NCI-H187 (cell line): ENCODE measurements at regions not wholly inside any gene's neighbourhood (a gene's known extent, or its start where the extent isn't known, plus 50 kb on each side); places are given as distances from the start of the nearest gene placed in this dataset.

Source experiments
- DNase-seq, 2 experiments: peaks; one replicate each; lab custom pipeline; 2025; lab: John Stamatoyannopoulos, UW

DNA sequence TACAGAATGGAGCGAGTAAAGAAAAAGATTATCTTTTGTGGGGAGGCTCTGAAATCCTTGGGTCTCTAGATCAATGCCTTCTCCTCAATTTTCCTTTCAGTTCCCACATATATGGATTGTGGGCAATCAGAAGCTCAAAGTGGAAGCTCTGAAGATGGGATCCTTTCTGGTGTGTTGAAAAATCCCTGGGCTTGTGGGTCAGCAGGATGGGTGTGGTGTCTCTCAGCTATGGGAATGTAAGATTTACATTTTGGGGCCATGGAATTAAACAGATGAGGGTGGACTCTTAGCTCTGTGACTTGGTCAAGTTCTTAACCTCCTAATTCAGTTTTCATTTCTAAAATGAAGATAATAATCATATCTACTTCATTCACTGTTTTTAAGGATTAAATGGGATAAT, 231.9 kb upstream of the CA10 start:
- DNase-seq = no peak

DNA sequence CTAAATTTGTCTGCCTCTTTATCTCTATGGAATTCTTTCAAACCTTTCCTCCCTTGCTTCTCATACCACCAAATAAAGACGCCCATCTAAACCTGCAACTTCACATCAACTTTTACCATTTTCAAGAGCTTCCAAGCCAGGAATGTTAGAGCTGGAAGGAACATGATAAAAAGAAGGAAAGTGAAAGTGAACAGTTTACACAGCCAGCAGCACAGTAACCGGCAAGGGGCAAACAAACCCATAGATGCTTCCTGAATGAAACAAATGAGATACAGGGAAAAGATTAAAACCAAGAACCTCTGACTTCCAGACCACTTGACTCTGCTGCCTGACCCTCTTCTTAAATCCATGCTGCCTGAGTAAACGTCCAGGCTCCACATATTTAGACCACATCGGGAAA, 231.1 kb upstream of the CA10 start:
- DNase-seq = no peak

DNA sequence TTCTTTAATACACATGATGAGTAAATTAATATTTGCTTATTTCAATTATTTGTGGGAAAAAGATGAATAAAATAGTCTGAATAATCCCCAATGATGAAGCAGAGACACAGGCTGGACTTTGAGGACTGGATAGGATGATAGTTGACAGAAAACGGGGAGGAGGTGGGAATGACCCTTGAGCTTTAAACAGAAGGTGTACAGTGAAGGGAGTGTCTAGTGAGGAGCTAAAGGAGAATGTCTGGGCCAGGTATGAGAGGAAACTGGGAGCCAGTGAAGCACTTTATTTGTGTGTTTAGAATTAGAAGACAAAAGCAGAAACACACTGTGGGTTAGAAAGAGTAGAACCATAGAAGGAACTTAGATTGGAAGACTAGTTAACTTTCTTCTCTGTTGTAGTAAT, 230.4 kb upstream of the CA10 start:
- no peak for DNase-seq

DNA sequence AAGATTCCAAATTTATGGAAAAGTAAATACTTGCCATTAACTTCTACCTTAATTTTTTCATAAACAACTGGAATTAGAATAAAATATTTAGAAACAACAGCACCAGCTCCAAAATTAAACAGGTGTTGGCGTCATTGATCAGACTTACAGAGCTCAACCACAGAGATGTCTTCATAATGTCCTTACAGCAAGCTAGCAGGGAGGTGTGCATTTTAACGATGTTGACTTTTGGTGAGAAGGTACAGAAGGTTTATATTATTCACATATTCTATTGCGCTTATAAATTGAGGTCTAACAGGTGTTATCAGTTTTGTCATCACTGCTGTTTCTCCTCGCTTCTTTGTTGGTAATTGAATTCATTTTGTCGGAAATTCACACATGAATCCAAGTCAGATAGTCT, 226.2 kb upstream of the CA10 start:
- no peak for DNase-seq

DNA sequence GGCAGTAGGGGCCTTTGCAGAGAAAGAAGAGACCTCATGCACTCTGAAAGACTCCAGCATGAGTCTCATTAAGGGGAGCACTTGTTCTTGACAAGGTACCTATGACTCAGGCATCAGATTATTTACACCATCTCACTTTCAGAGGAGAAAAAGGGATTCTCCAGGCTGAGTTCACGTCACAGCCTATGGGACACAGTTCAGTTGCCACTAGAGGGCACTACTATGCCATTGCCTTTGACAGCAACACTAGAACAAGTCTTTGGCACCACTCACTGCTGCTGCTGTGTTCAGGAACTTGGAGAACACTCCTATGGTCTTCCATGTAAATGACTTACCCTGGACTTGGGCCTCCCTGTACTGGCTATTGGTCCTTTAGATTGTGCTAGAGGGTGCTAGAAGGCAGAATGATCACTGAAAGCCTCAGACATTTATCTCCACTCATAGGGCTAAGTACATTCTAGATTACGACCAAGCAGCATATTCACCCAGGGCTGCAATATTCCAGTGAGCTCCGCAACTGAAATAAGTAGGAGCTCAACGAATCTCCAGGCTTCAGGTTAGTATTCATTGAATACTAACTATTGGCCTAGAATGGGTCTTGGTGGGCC, 225.1 kb upstream of the CA10 start:
- DNase-seq = peak in 1 of 2 experiments; percentile 55

DNA sequence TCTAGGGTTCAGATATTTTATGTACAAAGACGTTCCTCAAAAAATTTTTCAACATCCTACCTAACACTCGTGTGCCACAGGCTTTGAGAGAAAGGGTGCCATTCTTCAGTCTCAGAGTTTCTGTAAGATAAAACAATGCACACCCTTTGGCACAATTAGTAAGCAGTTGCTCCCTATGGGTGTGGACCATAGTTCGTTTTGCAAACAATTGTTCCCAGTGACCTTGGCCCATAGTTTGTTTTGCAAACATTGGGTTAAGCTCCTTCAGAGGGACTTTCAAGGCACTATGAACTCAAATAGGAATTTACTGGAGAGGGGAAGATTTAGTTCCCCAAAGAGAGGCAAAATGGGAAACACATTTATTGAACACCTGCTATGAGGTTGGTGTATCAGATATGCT, 220.3 kb upstream of the CA10 start:
- no peak for DNase-seq

DNA sequence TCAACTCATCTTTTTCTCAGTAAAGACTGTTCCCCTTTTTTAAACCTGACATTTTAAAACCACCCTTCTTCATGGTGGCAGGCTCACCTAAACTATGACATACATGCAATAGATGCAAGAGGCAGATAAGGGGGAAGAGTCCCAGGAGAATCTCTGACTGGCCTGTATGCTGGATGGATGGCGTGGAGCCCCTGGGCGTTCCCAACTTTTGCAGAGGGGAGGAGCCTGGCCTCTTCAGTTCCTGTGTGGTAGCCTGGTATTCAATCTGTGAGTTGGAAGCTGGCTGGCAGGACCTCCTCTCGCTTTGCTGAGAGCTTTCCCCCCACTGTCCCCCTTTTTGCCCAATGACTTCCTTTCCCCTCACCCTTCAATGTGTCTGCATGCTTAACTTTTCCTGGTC, 217.6 kb upstream of the CA10 start:
- no peak for DNase-seq

DNA sequence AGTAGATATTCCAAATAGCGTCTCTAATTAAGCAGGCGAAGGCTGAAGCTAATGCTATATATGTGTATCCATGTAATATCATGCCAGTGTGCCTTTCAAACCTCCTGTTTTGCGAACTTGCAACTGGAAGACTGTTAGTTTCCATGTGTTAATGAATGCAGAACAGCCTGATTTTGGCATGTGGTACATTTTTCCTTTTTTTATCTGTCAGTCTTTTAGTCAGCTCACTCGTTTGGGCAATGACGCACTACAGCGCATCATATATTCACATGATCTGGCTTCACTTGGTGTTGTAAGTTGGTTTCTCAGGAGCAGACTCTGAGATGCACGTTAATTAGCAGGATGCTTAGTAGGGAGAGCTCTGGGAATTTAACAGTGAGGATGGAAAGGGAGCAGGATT, 210.4 kb upstream of the CA10 start:
- no peak for DNase-seq

DNA sequence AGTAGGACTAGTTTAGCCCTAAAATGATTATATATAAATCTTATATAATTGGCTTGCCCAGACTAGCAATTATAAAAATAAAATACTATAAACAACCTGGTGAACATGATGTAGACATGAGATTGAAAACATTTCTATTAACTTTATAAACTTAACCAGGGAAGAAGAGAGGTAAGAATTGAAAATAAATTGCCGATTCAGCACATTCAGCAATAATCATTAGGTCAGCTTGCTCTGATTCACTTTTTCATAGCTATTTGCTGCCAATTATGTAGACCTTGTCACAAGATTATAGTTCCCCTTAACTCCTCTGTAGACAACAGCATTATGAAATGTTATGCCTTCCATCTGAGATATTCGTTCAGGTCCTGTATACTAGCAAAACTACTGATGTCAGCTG, 199.3 kb upstream of the CA10 start:
- no peak for DNase-seq

DNA sequence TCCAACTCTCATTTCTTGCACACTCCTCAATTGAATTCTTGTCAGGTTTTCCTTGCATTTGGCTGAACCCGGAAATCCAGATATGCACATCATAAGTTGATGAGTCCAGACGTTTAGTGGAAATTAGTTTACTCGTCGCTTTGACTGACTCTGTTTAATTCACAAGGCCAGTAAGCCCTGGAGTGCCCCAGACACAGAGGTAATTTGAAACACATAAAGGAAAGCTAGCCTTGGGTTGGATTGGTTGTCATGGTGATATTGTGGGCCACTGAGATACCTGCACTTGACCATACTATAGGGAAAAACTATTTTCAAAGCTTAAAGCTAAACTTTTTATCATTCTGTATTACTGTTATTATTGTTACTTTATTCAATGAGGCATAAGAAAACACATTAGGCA, 178.3 kb upstream of the CA10 start:
- DNase-seq = no peak

DNA sequence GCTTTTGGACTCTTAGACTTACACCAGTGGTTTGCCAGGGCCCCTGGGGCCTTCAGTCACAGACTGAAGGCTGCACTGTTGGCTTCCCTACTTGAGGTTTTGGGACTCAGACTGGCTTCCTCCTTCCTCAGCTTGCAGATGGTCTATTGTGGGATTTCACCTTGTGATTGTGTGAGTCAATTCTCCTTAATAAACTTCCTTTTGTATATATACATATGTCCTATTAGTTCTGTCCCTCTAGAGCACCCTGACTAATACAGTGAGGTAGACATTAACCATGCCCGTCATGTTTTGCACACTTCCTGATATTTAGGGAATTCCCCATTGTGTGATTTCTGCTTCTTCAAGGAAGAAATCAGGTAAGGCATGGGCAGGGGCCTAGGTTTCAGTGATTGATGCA, 147.8 kb upstream of the CA10 start:
- no peak for DNase-seq

DNA sequence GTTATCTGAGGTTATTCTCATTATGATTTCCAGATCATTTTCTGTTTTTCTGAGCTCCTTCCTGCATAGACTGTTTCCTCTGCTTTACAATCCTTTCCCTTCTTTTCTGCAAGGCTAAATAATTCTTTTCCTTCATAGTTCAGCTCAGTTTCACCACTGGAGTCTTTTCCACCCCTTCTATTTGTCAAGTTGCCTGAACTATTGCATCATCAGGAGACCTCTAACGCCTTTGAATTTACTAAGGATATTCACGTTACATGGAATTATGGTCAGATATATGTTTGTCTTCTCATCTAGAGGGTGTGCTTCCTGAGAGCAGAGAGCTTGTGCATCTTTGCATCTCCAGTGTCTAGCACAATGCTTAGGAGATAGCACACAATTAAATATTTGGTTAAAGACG, 140.4 kb upstream of the CA10 start:
- no peak for DNase-seq

DNA sequence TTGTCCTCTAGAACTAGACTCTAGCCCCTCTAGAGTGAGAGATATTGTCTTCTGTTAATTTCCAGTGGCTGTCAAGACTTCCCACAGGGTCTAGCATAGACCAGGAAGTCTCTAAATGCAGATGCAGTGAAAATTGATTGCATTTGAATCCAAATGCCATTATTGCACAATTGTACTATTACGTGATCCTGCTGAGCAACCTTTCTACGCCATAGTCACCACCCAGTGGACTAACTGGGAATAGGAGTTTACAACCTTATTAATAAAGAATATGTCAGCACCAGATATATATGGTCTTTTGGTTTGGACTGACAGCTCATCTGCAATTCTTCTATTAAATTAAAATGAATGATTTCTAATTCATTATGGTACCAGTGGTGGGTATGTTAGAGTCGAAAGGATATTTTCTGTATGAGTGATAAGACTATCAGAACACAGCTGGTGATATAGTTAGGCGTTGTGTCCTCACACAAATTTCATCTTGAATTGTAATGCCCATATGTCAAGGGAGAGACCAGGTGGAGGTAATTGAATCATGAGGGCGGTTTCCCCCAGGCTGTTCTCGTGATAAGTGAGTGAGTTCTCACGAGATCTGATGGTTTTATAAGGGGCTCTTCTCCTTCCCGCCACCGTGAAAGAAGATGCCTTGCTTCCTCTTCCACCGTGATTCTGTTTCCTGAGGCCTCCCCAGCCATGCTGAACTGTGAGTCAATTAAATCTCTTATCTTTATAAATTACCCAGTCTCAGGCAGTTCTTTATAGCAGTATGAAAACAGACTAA, 138.9 kb upstream of the CA10 start:
- no peak for DNase-seq

DNA sequence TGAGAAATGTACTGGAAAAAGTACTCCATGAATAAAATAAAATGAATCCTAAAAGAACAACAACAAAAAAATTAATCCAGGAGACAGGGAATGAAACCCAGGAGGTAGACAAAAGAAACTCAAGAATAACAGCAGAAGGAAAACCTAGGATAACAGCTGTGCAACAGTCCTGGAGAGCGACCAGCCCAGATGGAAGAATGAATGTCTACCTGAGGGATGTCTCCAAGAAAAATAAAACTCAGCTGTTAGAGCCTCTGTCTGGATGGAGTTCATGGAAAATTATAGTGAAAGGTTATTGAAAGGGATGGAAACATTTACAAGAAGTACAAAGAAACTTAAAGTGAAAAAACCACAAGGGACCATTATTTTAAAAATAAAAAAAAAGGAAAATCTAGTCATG, 135.8 kb upstream of the CA10 start:
- no peak for DNase-seq

DNA sequence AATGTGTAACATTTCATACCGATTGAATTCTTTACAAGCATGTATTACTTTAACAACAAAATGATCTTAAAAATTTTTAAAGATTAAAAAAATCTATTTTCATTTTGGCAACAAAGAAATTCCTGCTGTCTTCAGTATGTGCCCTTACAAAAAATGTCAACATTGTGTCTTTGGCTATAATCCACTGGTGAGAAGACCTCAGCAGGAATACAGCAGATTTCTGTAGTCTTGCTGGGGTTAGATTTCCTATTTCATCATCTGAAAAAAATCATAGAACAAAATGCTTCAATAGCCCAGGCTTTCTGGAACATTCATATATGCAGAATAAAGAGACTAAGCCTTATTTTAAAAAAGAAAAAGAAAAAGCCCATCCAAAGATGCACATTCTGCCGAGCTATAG, 129.1 kb upstream of the CA10 start:
- no peak for DNase-seq

DNA sequence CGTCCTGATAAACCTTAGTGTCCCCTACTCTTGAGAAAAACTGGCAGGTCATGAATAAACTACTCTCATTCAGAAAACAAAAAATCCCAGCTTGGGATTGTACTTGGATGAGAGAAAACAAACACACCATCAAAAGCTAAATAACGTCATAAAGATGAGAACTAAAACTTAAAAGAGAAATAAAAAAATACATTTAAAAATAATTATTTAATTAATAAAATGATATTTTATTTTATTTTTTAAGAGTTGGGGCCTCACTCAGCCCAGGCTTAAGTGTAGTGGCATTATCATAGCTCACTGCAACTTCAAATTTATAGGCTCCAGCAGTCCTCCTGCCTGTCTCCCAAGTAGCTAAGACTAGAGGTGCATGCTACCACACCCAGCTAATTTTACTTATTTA, 125.4 kb upstream of the CA10 start:
- DNase-seq = no peak

DNA sequence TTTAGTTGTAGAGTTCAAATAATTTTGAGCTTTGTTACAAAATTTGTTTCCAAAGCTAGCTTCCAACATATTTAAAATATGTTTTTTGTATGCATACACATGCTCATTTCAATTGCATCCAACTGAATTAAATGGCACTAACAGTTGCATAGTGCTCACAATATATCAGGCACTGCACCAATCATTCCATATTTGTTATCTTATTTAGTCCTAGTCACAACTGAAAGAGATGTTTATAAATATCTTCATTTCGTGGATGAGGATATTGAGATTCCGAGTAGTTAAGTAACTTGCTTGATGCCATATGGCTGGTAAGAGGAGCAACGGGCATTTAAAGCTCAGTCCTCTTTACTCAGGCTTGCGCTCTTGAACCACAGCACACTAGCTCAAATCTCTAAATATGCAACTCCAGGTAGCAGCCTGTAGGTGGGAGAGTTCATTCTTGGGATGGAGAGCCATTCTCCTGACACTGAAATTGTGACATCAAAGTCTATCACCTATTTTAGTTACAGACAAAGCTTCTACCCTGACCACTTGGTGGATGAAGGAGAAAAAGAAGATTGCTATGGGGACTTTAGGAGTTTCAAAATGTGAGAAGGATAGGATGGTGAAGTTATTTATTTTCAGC, 118.0 kb upstream of the CA10 start:
- no peak for DNase-seq

DNA sequence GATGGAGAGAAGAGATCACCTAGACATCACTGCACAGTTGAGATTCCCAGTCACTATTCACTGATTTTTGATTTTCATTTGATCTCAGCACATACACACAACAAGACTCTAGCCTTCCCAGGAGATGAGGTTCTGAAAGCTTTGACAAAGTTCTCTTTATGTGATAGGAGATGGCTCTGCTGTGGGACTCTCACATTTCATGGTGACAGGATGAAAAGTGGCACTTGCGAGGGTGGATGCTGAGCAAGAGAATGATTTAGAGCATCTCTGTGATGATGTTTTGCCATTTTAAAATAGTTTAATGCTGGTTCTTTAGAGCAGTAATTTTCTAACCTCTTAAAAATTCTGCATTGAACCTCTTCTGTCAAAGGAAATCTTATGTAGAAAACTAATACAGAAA, 113.3 kb upstream of the CA10 start:
- no peak for DNase-seq

DNA sequence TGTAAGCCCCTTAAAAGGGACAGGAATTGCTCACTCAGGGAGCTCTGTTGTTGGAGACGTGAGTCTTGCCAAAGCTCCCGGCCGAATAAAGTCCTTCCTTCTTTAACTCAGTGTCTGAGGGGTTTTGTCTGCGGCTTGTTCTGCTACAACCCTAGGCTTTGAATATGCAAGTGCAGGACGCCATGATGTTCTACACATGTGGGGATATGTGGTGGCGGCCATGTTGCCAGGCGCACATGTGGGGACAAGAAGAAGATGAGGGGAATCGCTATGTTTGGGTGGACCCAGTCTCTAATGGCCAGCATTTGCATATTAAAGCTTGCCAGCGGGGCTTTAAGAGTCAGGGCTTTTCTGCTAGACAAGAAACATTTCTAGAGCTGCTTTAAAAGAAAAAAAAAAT, 96.8 kb upstream of the CA10 start:
- DNase-seq = no peak

DNA sequence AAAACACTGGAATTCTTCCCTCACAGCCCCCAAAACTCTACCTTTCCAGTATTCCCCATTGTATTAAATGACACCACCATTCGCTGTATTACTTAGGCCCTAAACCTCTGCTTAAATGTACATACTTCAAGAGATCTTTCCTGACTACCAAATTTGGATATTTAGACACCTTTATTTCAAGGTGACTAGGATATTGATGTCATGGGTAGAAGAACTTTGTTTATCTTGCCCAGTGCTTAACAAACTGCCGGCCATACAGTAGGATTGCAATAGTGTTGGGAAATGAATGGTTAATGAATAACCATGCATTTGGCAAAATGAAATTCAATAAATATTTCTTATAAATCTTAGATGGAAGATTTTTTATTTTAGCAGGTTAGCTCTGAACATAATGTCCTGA, 86.2 kb upstream of the CA10 start:
- no peak for DNase-seq

DNA sequence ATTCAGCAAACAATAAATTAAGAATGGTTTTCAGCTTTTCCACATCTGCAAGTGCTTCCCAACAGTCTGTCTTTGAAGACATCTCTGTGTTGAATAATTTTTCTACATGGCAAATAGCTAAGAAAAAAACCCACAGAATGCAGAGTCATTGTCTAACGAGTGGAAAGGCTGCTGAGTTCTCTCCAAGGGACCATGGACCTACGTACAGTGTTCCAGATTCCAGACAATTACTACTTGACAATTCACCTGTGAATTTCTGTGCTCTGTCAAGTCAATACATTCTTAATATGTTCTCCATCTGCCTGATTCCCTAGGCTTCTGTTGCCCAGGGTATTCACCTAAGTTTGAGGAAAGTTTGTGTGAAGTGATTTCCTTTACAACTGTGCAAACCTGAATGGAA, 83.8 kb upstream of the CA10 start:
- no peak for DNase-seq

DNA sequence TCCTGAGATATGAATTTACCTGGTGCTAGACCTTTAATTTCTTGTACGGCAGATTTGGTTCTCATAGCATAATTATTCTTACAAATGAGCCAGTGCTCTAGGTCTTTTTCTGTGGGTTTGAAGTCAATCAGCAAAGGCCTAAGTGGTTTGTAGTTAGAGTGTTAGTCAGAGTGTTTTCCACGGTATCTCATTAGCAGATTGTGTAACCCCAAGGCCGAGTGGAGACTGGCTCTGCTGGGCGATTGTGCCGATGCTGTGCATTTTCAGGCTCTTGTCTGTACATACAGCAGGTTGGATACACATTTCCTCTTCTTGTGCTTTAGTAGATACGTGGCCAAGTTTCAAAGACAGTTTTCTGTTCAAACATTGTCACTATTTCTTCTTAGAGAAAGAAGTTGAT, 78.6 kb upstream of the CA10 start:
- DNase-seq = no peak

DNA sequence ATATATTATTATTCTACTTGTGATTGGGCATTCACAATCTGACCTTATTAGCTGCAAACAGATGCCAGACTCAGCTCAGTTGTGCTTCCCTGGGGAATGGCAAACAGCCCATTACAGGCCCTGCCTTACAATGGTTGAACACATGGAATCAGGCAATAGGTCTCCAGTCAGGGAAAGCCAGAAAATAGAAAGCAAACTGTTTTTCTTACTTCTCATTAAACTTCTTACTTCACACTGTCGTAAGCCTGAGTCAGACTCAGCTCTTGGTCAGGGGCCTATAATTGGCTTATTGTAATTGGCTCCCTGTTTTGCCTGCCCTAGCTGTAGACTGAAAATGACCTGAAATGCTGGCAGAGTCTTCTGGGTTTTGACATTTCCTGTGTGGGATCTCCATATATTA, 77.0 kb upstream of the CA10 start:
- DNase-seq = no peak

DNA sequence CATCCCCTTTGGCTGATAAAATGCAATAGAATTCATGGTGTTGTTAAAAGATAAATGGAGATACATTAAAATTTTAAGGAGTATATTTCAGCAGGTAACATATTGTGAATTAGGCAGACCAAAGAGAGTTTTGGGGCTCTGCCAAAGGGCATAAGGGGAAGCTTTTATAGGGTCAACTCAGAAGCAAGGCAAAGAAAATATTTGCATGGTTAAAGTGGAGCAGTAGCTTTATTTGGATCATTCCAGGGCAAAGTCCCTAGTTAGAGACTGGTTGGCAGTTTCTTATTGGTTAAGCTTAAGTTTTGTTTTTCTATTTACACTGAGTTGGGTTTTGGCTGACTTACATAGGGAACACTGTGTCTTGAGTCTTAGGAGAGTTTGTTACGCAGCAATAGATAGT, 75.1 kb upstream of the CA10 start:
- no peak for DNase-seq
